Left lung (tissue), 4 donors: ENCODE measurements at regions not wholly inside any gene's neighbourhood (a gene's known extent, or its start where the extent isn't known, plus 50 kb on each side); places are given as distances from the start of the nearest gene placed in this dataset.

Source experiments
- ATAC-seq: fragments of 200-7000 bp; cut with Tn5 transposase; one replicate; pipeline ENCODE4 v1.9.1; 2020; ENCODE audit warnings: moderate library complexity
- DNase-seq, 4 donors: peaks; one replicate each; pipeline ENCODE4 v3.0.0-alpha.2; 2013 to 2020
- H3K27ac ChIP-seq, 2 donors: fragments of 200-600 bp; sonication (generic) in 1 of 2; one replicate each; pipeline versions ENCODE4 v1.5.0 to v1.8.0; 2020 to 2021
- H3K27me3 ChIP-seq, 2 donors: fragments of 200-600 bp; sonication (generic) in 1 of 2; one replicate each; pipeline versions ENCODE4 v1.5.0 to v1.8.0; 2020 to 2021
- H3K36me3 ChIP-seq, 2 donors: fragments of 200-600 bp; sonication (generic) in 1 of 2; one replicate each; pipeline versions ENCODE4 v1.5.0 to v1.8.0; 2020 to 2021
- H3K4me1 ChIP-seq, 2 donors: fragments of 200-600 bp; one replicate each; pipeline ENCODE4 v1.8.0; 2021
- H3K4me3 ChIP-seq, 2 donors: fragments of 200-600 bp; sonication (generic) in 1 of 2; one replicate each; pipeline versions ENCODE4 v1.5.0 to v1.8.0; 2020 to 2021; ENCODE audit warnings: mild to moderate bottlenecking in 1 of 2
- H3K9me3 ChIP-seq, 2 donors: fragments of 200-600 bp; sonication (generic) in 1 of 2; one replicate each; pipeline versions ENCODE4 v1.5.0 to v1.8.0; 2020 to 2021
- CTCF ChIP-seq, 2 donors: fragments of 200-600 bp; sonication (generic) in 1 of 2; IDR thresholded peaks; one replicate each; pipeline versions ENCODE4 v1.5.0 to v1.8.0; 2021; ENCODE audit warnings: antibody characterized with exemption in 2 of 2
- intact Hi-C, 2 donors: fragments of 100-400 bp; cut with DNase I; formaldehyde crosslinking; loops; one replicate each; pipeline versions ENCODE4 v1.11.2 to v1.14.2; 2022
- donor health status: DM: no; HTN: yes; CAD: no.
- donor health status: DM: no; HTN: no; CAD: no.

GRCh38 chr14:81584495-81584894 lies 50.8 kb upstream of the SEL1L start:
- TF ChIP-seq CTCF (IDR thresholded peaks at IDR 0.05), result no peak
- no peak overlapping the region for H3K27ac ChIP-seq
- ATAC-seq, result no peak
- H3K9me3 ChIP-seq, result no peaks in the 10 kb centered on the region
- H3K4me3 ChIP-seq, result no peak overlapping the region
- intact Hi-C loops, result no loop called here
- H3K4me1 ChIP-seq, result no peaks in the 10 kb centered on the region
- no peaks in the 10 kb centered on the region for H3K27me3 ChIP-seq
- H3K36me3 ChIP-seq, result no peaks in the 10 kb centered on the region
- no peak for DNase-seq

GRCh38 chr14:81589381-81590065 lies 55.9 kb upstream of the SEL1L start:
- no peaks in the 10 kb centered on the region for H3K36me3 ChIP-seq
- no peak for ATAC-seq
- TF ChIP-seq CTCF (IDR thresholded peaks at IDR 0.05), result no peak

GRCh38 chr14:81591266-81591665 lies 57.6 kb upstream of the SEL1L start:
- no peak for TF ChIP-seq CTCF (IDR thresholded peaks at IDR 0.05)
- H3K4me3 ChIP-seq, result no peak overlapping the region
- H3K27ac ChIP-seq, result no peak overlapping the region
- intact Hi-C loops, result no loop called here
- H3K36me3 ChIP-seq, result no peaks in the 10 kb centered on the region
- H3K9me3 ChIP-seq, result no peaks in the 10 kb centered on the region
- DNase-seq, result no peak
- no peak for ATAC-seq
- H3K27me3 ChIP-seq, result no peaks in the 10 kb centered on the region
- no peaks in the 10 kb centered on the region for H3K4me1 ChIP-seq

More at GRCh38 chr14:81589381-81590065, 55.9 kb upstream of the SEL1L start:
- Histone ChIP-seq H3K4me1 (no peaks in the 10 kb centered on the region), H3K4me3 (no peak overlapping the region), H3K9me3 (no peaks in the 10 kb centered on the region), H3K27me3 (no peaks in the 10 kb centered on the region), H3K27ac (peak overlapping the region in 1 of 2 donors; percentile 67)
- DNase-seq, result no peak
- intact Hi-C loops, result no loop called here

GRCh38 chr14:81594012-81594411 lies 60.4 kb upstream of the SEL1L start:
- H3K9me3 ChIP-seq, result no peaks in the 10 kb centered on the region
- no peaks in the 10 kb centered on the region for H3K36me3 ChIP-seq
- TF ChIP-seq CTCF (IDR thresholded peaks at IDR 0.05), result no peak
- no peaks in the 10 kb centered on the region for H3K27me3 ChIP-seq
- no peak overlapping the region for H3K4me3 ChIP-seq
- intact Hi-C loops, result no loop called here
- peak; percentile 62 for ATAC-seq
- no peak for DNase-seq
- no peaks in the 10 kb centered on the region for H3K4me1 ChIP-seq
- H3K27ac ChIP-seq, result no peak overlapping the region

GRCh38 chr14:81605660-81606059 lies 72.0 kb upstream of the SEL1L start:
- Histone ChIP-seq H3K27me3 (peaks cover 0 to 4% of the 10 kb centered on the region in 2 donors), H3K4me3 (no peak overlapping the region), H3K36me3 (no peaks in the 10 kb centered on the region), H3K4me1 (no peaks in the 10 kb centered on the region), H3K9me3 (no peaks in the 10 kb centered on the region), H3K27ac (no peak overlapping the region)
- no peak for ATAC-seq
- DNase-seq, result no peak
- intact Hi-C loops, result no loop called here
- no peak for TF ChIP-seq CTCF (IDR thresholded peaks at IDR 0.05)
